ENCODE measurements at regions not wholly inside any gene's neighbourhood (a gene's known extent, or its start where the extent isn't known, plus 50 kb on each side); places are given as distances from the start of the nearest gene placed in this dataset.

DNA sequence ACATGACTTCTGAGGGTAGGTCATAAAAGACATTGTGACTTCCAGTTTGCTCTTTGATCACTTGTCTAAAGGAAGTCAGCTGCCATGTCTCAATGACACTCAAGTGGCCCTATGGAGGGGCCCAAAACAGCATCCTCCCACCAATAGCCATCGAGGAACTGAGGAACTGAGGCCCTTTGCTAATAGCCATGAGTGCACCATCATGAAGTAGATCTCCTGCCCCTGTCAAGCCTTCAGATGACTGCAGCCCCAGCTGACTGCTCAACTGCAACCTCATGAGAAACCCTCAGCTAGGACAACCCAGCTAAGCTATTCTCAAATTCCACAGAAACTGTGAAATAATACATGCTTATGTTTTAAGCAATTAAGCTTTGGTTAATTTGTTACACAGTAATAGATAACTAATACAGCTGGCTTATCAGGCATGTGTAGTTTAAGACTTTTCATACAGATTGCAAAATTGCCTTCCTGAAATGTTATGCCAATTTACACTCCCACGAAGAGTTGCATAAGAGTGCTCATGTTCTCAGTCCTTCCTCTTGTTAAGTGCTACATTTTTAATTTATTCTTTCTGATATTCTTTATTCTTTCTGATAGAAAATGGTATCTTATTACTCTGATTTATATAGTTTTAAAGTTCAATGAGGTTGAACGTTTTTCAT, 105.6 kb upstream of the NDUFV2 start:
- TF ChIP-seq, protein P1, sequence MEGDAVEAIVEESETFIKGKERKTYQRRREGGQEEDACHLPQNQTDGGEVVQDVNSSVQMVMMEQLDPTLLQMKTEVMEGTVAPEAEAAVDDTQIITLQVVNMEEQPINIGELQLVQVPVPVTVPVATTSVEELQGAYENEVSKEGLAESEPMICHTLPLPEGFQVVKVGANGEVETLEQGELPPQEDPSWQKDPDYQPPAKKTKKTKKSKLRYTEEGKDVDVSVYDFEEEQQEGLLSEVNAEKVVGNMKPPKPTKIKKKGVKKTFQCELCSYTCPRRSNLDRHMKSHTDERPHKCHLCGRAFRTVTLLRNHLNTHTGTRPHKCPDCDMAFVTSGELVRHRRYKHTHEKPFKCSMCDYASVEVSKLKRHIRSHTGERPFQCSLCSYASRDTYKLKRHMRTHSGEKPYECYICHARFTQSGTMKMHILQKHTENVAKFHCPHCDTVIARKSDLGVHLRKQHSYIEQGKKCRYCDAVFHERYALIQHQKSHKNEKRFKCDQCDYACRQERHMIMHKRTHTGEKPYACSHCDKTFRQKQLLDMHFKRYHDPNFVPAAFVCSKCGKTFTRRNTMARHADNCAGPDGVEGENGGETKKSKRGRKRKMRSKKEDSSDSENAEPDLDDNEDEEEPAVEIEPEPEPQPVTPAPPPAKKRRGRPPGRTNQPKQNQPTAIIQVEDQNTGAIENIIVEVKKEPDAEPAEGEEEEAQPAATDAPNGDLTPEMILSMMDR (IDR thresholded peaks at IDR 0.05) = no peak
- TF ChIP-seq POLR2AphosphoS5 (IDR thresholded peaks at IDR 0.05) (no peak), POLR2A (IDR thresholded peaks at IDR 0.05) (no peak), EP300 (IDR thresholded peaks at IDR 0.05) (no peak)

All from suprapubic skin (tissue), 4 donors.